Lung (tissue), 11 donors: ENCODE measurements at regions not wholly inside any gene's neighbourhood (a gene's known extent, or its start where the extent isn't known, plus 50 kb on each side); places are given as distances from the start of the nearest gene placed in this dataset.
"Not testable (repeated sequence)": the region's sequence is repeated elsewhere in the genome, so short reads cannot be mapped to it uniquely, and the experiment has no call there.

Source experiments
- ATAC-seq: fragments of 200-7000 bp; cut with Tn5 transposase; one replicate; pipeline ENCODE4 v1.9.1; 2020; ENCODE audit warnings: moderate number of reproducible peaks; ENCODE audit not compliant: insufficient read depth, low FRiP score
- DNase-seq, 3 donors: peaks; one replicate each; pipeline ENCODE4 v3.0.0-alpha.2; 2013 to 2017
- H3K27ac ChIP-seq, 2 donors: one replicate each; pipeline ENCODE4 v1.5.1; 2013; ENCODE audit warnings: mild to moderate bottlenecking in 2 of 2, moderate library complexity in 2 of 2, control low read depth in 1 of 2, inconsistent platforms in 1 of 2, low read depth in 1 of 2, low read length in 1 of 2
- H3K27me3 ChIP-seq, 3 donors: one replicate each; pipeline ENCODE4 v1.5.1; 2013; ENCODE audit warnings: low read length in 2 of 3; ENCODE audit not compliant: control insufficient read depth in 3 of 3, insufficient read depth in 3 of 3
- H3K36me3 ChIP-seq, 4 donors: one replicate each; pipeline ENCODE4 v1.5.1; 2013; ENCODE audit warnings: low read length in 4 of 4, mild to moderate bottlenecking in 1 of 4, moderate library complexity in 1 of 4; ENCODE audit not compliant: control insufficient read depth in 4 of 4, insufficient read depth in 4 of 4
- H3K4me1 ChIP-seq, 5 donors: one replicate each; pipeline ENCODE4 v1.5.1; 2013; ENCODE audit warnings: low read length in 5 of 5, mild to moderate bottlenecking in 2 of 5, moderate library complexity in 1 of 5; ENCODE audit not compliant: control insufficient read depth in 5 of 5, insufficient read depth in 5 of 5
- H3K4me3 ChIP-seq: one replicate; pipeline ENCODE4 v1.5.1; 2013; ENCODE audit warnings: mild to moderate bottlenecking, control low read depth, moderate library complexity
- H3K9ac ChIP-seq, 2 donors: one replicate each; pipeline ENCODE4 v1.5.1; 2013; ENCODE audit warnings: low read length in 2 of 2, control low read depth in 1 of 2; ENCODE audit not compliant: insufficient read depth in 1 of 2
- H3K9me3 ChIP-seq, 4 donors: one replicate each; pipeline ENCODE4 v1.5.1; 2013; ENCODE audit warnings: low read length in 3 of 4, mild to moderate bottlenecking in 1 of 4, moderate library complexity in 1 of 4; ENCODE audit not compliant: control insufficient read depth in 4 of 4, insufficient read depth in 3 of 4
- CTCF ChIP-seq: IDR thresholded peaks from 2 replicates; pipeline ENCODE4 v1.5.1; 2012; ENCODE audit warnings: mild to moderate bottlenecking; ENCODE audit errors: control extremely low read depth, extremely low read depth
- WGBS, 2 donors: extraction: QIAGEN DNeasy Blood & Tissue Kit; methylation state at CpG; one replicate each; pipeline ENCODE4 v1.1.7; 2013; 5-methylcytosine and 5-hydroxymethylcytosine counted together
- donor health status: control.
- donor health status: control.
- donor health status: Bipolar disorder and iron deficiency.
- donor health status: healthy.
- donor health status: DM: yes; HTN: yes; CAD: no.

GRCh38 chr22:22728382-22728781, 84.0 kb downstream of the GGTLC2 start:
- no peak overlapping the region for H3K27ac ChIP-seq
- H3K9me3 ChIP-seq, result no peaks in the 10 kb centered on the region
- ATAC-seq, result no peak
- H3K36me3 ChIP-seq, result no peaks in the 10 kb centered on the region
- no peak overlapping the region for H3K9ac ChIP-seq
- 83 to 89% methylated on average over 5 of the region's 5 CpGs for WGBS, 2 donors
- no peak overlapping the region for H3K4me3 ChIP-seq
- no peak for DNase-seq
- H3K4me1 ChIP-seq, result no peaks in the 10 kb centered on the region
- H3K27me3 ChIP-seq, result no peaks in the 10 kb centered on the region
- no peak for TF ChIP-seq CTCF

- TF ChIP-seq CTCF, result no peak
- WGBS, 2 donors, result 89 to 94% methylated on average over 9 of the region's 9 CpGs
- DNase-seq, result no peak
Observed at GRCh38 chr22:22730655-22731373, 86.4 kb downstream of the GGTLC2 start.

GRCh38 chr22:22731374-22731676, 86.9 kb downstream of the GGTLC2 start:
- no peak for ATAC-seq
- 93 to 96% methylated on average over 4 of the region's 4 CpGs for WGBS, 2 donors
- Histone ChIP-seq H3K9ac (no peak overlapping the region), H3K9me3 (no peaks in the 10 kb centered on the region), H3K27me3 (no peaks in the 10 kb centered on the region), H3K36me3 (no peaks in the 10 kb centered on the region), H3K4me1 (no peaks in the 10 kb centered on the region), H3K4me3 (no peak overlapping the region), H3K27ac (no peak overlapping the region)
- DNase-seq, result no peak
- no peak for TF ChIP-seq CTCF

More at GRCh38 chr22:22730655-22731373, 86.4 kb downstream of the GGTLC2 start:
- H3K27me3 ChIP-seq, result no peaks in the 10 kb centered on the region
- no peaks in the 10 kb centered on the region for H3K9me3 ChIP-seq
- H3K27ac ChIP-seq, result no peak overlapping the region
- no peaks in the 10 kb centered on the region for H3K4me1 ChIP-seq
- ATAC-seq, result no peak
- H3K4me3 ChIP-seq, result no peak overlapping the region
- H3K36me3 ChIP-seq, result no peaks in the 10 kb centered on the region
- no peak overlapping the region for H3K9ac ChIP-seq

GRCh38 chr22:22733006-22733405, 88.6 kb downstream of the GGTLC2 start:
- H3K4me3 ChIP-seq, DNase-seq, H3K9ac ChIP-seq, H3K27ac ChIP-seq, H3K4me1 ChIP-seq, H3K27me3 ChIP-seq, ATAC-seq, H3K9me3 ChIP-seq, H3K36me3 ChIP-seq: not testable (repeated sequence)
- 81 to 96% methylated on average over 2 of the region's 2 CpGs for WGBS, 2 donors
